ENCODE measurements at regions not wholly inside any gene's neighbourhood (a gene's known extent, or its start where the extent isn't known, plus 50 kb on each side); places are given as distances from the start of the nearest gene placed in this dataset.

GRCh38 chr1:81590171-81590570 lies 210.6 kb upstream of the ADGRL2 start:
- TF ChIP-seq POLR2A (IDR thresholded peaks at IDR 0.05) (no peak), POLR2AphosphoS5 (IDR thresholded peaks at IDR 0.05) (no peak)
- TF ChIP-seq, protein P1, sequence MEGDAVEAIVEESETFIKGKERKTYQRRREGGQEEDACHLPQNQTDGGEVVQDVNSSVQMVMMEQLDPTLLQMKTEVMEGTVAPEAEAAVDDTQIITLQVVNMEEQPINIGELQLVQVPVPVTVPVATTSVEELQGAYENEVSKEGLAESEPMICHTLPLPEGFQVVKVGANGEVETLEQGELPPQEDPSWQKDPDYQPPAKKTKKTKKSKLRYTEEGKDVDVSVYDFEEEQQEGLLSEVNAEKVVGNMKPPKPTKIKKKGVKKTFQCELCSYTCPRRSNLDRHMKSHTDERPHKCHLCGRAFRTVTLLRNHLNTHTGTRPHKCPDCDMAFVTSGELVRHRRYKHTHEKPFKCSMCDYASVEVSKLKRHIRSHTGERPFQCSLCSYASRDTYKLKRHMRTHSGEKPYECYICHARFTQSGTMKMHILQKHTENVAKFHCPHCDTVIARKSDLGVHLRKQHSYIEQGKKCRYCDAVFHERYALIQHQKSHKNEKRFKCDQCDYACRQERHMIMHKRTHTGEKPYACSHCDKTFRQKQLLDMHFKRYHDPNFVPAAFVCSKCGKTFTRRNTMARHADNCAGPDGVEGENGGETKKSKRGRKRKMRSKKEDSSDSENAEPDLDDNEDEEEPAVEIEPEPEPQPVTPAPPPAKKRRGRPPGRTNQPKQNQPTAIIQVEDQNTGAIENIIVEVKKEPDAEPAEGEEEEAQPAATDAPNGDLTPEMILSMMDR (IDR thresholded peaks at IDR 0.05 in 8 of 11, conservative IDR thresholded peaks at IDR 0.05 in 3 of 11), result no peak
